ENCODE measurements at regions not wholly inside any gene's neighbourhood (a gene's known extent, or its start where the extent isn't known, plus 50 kb on each side); places are given as distances from the start of the nearest gene placed in this dataset.

GRCh38 chr10:61330669-61331068, 122.5 kb downstream of the TMEM26 start:
- no peak for TF ChIP-seq CTCF (conservative IDR thresholded peaks at IDR 0.05)
- no peak overlapping the region for H3K27ac ChIP-seq

DNA sequence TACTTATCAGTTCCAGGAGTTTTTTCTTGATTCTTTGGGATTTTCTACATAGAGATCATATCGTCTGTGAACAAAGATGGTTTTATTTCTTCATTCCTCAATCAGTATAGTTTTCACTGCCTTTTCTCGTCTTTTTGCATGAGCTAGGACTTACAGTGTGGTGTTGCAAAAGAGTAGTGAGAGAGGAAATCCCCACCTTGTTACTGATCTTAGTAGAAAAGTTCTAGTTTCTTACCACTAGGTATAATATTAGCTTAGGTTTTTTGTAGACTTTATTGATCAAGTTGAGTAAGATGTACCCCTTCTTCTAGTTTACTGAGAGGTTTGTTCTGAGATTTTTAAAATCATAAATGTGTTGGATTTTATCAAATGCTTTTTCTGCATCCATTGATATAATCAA, 123.3 kb downstream of the TMEM26 start:
- no peak overlapping the region for H3K27ac ChIP-seq
- no peak for TF ChIP-seq CTCF (conservative IDR thresholded peaks at IDR 0.05)

DNA sequence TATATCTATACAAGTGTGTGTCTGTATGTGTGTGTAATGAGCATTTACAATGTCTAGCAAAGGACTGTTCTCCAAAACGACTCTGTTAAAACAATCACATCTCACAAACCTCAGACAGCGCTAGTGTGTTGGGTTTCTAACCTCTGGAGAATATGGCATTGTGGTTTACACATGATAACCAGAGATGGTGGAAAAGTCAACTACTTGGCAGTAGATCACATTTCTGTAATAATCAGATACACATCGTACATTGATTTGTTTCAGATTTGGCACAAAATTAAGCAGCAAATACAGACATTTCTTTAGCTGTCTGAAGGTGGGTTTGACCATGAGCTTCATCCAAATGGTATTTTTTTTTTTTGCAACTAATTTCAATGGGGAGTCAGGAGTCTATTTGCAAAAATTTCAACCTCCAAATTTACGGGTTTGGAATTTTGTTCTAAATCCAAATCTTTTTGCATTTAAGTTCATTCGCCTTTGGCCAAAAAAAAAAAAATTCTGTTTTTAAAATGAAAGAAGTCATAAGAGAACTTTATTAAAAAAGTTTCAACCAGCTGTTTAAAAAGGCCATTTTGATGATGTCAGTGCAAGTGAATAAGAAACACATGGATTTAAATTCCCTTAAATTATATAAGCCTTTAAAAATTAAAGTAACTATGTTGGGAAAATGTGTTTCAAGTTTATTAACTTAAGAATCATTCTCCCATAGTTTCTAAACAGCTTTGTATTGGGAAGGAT, 127.8 kb downstream of the TMEM26 start:
- no peak for TF ChIP-seq CTCF (conservative IDR thresholded peaks at IDR 0.05)
- no peak overlapping the region for H3K27ac ChIP-seq

- no peak overlapping the region for H3K27ac ChIP-seq
Measured at GRCh38 chr10:61323726-61324125, 129.5 kb downstream of the TMEM26 start.

DNA sequence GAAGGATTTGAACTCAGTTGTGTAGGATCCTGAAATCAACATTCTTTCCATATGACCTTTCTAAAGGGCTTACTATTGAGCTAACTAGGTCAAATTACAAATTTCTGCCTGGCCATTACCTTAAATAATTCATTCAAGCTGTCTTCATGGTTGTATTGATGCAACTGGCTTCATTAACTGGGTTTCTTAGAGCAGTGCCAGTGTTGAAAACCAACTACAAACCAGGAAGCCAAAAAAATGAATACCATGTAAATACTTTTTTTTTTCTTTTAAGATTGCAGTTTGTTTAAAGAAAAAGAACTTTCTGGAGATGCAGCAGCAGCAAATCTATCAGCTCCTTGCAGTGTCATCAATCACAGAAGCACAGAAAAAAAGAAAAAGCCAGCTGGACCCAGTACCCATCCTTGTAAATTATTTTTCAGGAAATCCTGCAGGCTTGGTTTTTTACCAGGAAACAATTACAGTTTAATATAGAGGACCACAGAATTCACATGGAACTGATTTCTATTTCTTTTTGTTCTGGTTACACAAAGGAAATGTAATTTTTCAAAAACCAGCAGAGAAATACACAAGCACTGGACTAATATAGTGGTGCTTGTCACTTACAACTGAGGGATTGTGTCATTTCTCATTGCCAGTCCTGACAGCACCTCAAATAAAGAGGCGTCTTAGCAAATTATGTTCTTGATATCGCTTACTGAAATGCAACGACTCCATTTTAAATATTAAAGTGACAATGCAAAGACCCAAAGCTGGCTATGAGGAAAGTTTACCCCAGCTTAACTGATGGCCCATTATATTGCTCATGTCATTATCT, 131.9 kb downstream of the TMEM26 start:
- H3K27ac ChIP-seq: 0 out of 2 replicates have a peak overlapping the region, but pooled peaks have one; percentile 1
- no peak for TF ChIP-seq CTCF (conservative IDR thresholded peaks at IDR 0.05)

More at GRCh38 chr10:61323726-61324125, 129.5 kb downstream of the TMEM26 start:
- no peak for TF ChIP-seq CTCF (conservative IDR thresholded peaks at IDR 0.05)

- no peak overlapping the region for H3K27ac ChIP-seq
- no peak for TF ChIP-seq CTCF (conservative IDR thresholded peaks at IDR 0.05)
Measured at GRCh38 chr10:61320257-61320587, 133.0 kb downstream of the TMEM26 start.

- no peak overlapping the region for H3K27ac ChIP-seq
- TF ChIP-seq CTCF (conservative IDR thresholded peaks at IDR 0.05): no peak
Measured at GRCh38 chr10:61319386-61320256, 133.6 kb downstream of the TMEM26 start.

Data from VCaP (cell line).